ENCODE measurements at regions not wholly inside any gene's neighbourhood (a gene's known extent, or its start where the extent isn't known, plus 50 kb on each side); places are given as distances from the start of the nearest gene placed in this dataset.

GRCh38 chr5:24232929-24233498, 411.8 kb downstream of the CDH10 start:
- Histone ChIP-seq H3K4me2 (ENCODE audit: insufficient read depth, low read length) (no peak overlapping the region), H2AFZ (ENCODE audit: low read depth, low read length) (no peak overlapping the region), H4K20me1 (replicated peaks; ENCODE audit: control insufficient read depth, insufficient read depth, low read length) (no peaks in the 10 kb centered on the region), H3K27ac (ENCODE audit: extremely low read depth, low read depth, low read length) (no peak overlapping the region), H3K4me3 (no peak overlapping the region), H3K9ac (ENCODE audit: insufficient read depth in 1 of 2, low read depth in 2 of 2, low read length in 2 of 2) (no peak overlapping the region), H3K27me3 (ENCODE audit: control insufficient read depth in 2 of 2, insufficient read depth in 2 of 2, low read length in 2 of 2) (no peaks in the 10 kb centered on the region), H3K79me2 (ENCODE audit: control insufficient read depth, insufficient read depth, low read length) (no peaks in the 10 kb centered on the region), H3K4me1 (replicated peaks in 1 of 2; ENCODE audit: control insufficient read depth in 2 of 2, insufficient read depth in 2 of 2, low read length in 2 of 2) (no peaks in the 10 kb centered on the region), H3K36me3 (ENCODE audit: control insufficient read depth, insufficient read depth, low read length) (no peaks in the 10 kb centered on the region), H3K9me1 (ENCODE audit: control insufficient read depth, insufficient read depth, low read length) (no peaks in the 10 kb centered on the region), H3K9me3 (replicated peaks; ENCODE audit: control insufficient read depth, insufficient read depth, low read depth, low read length) (no peaks in the 10 kb centered on the region; the same call in none of the 2 replicates)
- intact Hi-C loops (cut with micrococcal nuclease) (no loop called here), in situ Hi-C loops (cut with MboI) (no loop called here)
- no peak for ATAC-seq
- CTCF ChIA-PET (ENCODE audit: low intra/inter-chr PET ratio) = no interaction called here
- BruUV-seq (replicated peaks) = no TSS peak
- DNase-seq (ENCODE audit: extremely low read depth in 1 of 4, low spot score in 3 of 4) = no peak
- WGBS (ENCODE audit: insufficient coverage, low coverage, missing lambda C conversion rate) = 2% methylated on average over 4 of the region's 4 CpGs
- no peak for FAIRE-seq
- POLR2A ChIA-PET = no interaction called here
- TF ChIP-seq ZEB2 (IDR thresholded peaks at IDR 0.05) = no peak
- no peak for TF ChIP-seq STAT5B (CRISPR knock-in tag; IDR thresholded peaks at IDR 0.05)
- no peak for TF ChIP-seq TCF7 (IDR thresholded peaks at IDR 0.05; ENCODE audit: borderline replicate concordance)
- no peak for TF ChIP-seq RREB1 (CRISPR knock-in tag; IDR thresholded peaks at IDR 0.05)
- no peak for TF ChIP-seq KAT7 (CRISPR knock-in tag; IDR thresholded peaks at IDR 0.05; ENCODE audit: borderline replicate concordance)
- TF ChIP-seq SRSF9 (IDR thresholded peaks at IDR 0.05; ENCODE audit: borderline replicate concordance, low read depth, low read length) = no peak
- TF ChIP-seq ARID2 (IDR thresholded peaks at IDR 0.05) = no peak
- no peak for TF ChIP-seq NCOA2 (IDR thresholded peaks at IDR 0.05; ENCODE audit: partially characterized antibody in 2 of 2)
- no peak for TF ChIP-seq E2F8 (IDR thresholded peaks at IDR 0.05; ENCODE audit: low read depth, partially characterized antibody)
- TF ChIP-seq ZC3H4 (CRISPR knock-in tag; IDR thresholded peaks at IDR 0.05; ENCODE audit: borderline replicate concordance) = no peak
- no peak for TF ChIP-seq HOXB6 (CRISPR knock-in tag; IDR thresholded peaks at IDR 0.05; ENCODE audit: borderline replicate concordance)
